Esophagus squamous epithelium (tissue), 5 donors: ENCODE measurements at regions not wholly inside any gene's neighbourhood (a gene's known extent, or its start where the extent isn't known, plus 50 kb on each side); places are given as distances from the start of the nearest gene placed in this dataset.
"Not testable (repeated sequence)": the region's sequence is repeated elsewhere in the genome, so short reads cannot be mapped to it uniquely, and the experiment has no call there.

ENCODE experiments used
- DNase-seq: peaks from one replicate; lab custom pipeline; 2025; lab: John Stamatoyannopoulos, UW
- H3K27ac ChIP-seq, 4 donors: fragments of 200-600 bp; sonication (generic); one replicate each; pipeline ENCODE4 v1.5.1; 2016 to 2019; ENCODE audit warnings: mild to moderate bottlenecking in 1 of 4
- H3K27me3 ChIP-seq, 4 donors: fragments of 200-600 bp; sonication (generic); 1 replicate in 3 of 4; 2 replicates in 1 of 4; pipeline versions ENCODE4 v1.5.1 to v1.6.0; 2017 to 2021; ENCODE audit warnings: antibody characterized with exemption in 1 of 4
- H3K36me3 ChIP-seq, 3 donors: fragments of 200-600 bp; sonication (generic); one replicate each; pipeline ENCODE4 v1.5.1; 2016 to 2019
- H3K4me1 ChIP-seq, 3 donors: fragments of 200-600 bp; sonication (generic); one replicate each; pipeline ENCODE4 v1.5.1; 2017 to 2019
- H3K4me3 ChIP-seq, 4 donors: fragments of 200-600 bp; sonication (generic); 1 replicate in 3 of 4; 2 replicates in 1 of 4; pipeline ENCODE4 v1.5.1; 2016 to 2019; ENCODE audit warnings: mild to moderate bottlenecking in 2 of 4, moderate library complexity in 1 of 4
- H3K9me3 ChIP-seq, 3 donors: fragments of 200-600 bp; sonication (generic); one replicate each; pipeline ENCODE4 v1.5.1; 2016 to 2019
- POLR2A ChIP-seq, 4 donors: fragments of 450-650 bp; IDR thresholded peaks; one replicate each; pipeline ENCODE4 v1.6.1; 2017; ENCODE audit warnings: antibody characterized with exemption in 4 of 4, mild to moderate bottlenecking in 4 of 4, moderate library complexity in 3 of 4
- WGBS, 2 donors: methylation state at CpG; one replicate each; pipeline ENCODE4 v1.1.5; 2018; 5-methylcytosine and 5-hydroxymethylcytosine counted together
- intact Hi-C: fragments of 100-400 bp; cut with DNase I; formaldehyde crosslinking; loops from one replicate; pipeline ENCODE4 v1.15.0; 2022
- TF ChIP-seq, protein P1 (sequence below), 6 experiments: fragments of 450-650 bp in 4 of 6; fragments of 200-600 bp in 2 of 6; sonication (generic) in 2 of 6; IDR thresholded peaks; one replicate each; pipeline ENCODE4 v1.5.1; 2016 to 2019; ENCODE audit warnings: antibody characterized with exemption in 6 of 6, mild to moderate bottlenecking in 4 of 6, moderate library complexity in 4 of 6
- donor health status: DM: yes; HTN: yes; CAD: no.

DNA sequence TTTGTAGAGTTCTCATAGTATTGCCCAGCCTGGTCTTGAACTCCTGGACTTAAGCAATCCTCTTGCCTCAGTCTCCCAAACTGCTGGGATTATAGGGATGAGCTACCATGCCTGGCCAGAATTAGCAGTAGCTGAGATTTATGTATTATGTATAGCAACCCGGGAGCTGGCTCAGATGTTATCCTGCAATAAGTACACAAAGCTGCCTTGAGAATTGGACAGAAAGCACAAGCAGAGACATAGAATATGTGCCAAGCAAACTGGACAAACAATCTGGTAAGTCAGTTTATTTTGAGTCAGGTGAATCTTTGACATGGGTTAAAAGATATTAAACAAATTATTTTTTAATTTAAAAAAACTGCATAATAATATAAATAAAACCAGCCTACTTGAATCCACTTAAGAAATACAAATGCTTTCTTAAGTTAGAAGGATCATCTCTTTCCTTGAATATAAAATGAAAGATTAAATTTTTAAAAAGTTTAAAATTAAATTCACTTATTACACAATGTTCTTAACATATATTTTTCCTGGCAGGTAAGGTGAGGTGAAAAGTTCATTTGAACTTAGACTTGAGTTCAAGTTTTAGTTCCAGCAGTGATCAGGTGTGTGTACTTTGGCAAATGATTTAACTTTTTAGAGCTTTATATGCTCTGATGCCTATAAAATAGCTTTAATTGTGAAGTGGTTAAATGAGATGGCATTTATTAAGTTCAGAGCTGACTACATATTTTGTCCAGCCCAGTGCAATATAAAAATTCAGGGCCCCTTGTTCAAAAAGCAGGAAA lies 87.8 kb upstream of the ACSL1 start:
- WGBS, 2 donors: 42 to 89% methylated on average over 1 of the region's 1 CpG
- TF ChIP-seq POLR2A (IDR thresholded peaks at IDR 0.05): no peak
- TF ChIP-seq, protein P1, sequence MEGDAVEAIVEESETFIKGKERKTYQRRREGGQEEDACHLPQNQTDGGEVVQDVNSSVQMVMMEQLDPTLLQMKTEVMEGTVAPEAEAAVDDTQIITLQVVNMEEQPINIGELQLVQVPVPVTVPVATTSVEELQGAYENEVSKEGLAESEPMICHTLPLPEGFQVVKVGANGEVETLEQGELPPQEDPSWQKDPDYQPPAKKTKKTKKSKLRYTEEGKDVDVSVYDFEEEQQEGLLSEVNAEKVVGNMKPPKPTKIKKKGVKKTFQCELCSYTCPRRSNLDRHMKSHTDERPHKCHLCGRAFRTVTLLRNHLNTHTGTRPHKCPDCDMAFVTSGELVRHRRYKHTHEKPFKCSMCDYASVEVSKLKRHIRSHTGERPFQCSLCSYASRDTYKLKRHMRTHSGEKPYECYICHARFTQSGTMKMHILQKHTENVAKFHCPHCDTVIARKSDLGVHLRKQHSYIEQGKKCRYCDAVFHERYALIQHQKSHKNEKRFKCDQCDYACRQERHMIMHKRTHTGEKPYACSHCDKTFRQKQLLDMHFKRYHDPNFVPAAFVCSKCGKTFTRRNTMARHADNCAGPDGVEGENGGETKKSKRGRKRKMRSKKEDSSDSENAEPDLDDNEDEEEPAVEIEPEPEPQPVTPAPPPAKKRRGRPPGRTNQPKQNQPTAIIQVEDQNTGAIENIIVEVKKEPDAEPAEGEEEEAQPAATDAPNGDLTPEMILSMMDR (IDR thresholded peaks at IDR 0.05): no peak
- Histone ChIP-seq H3K36me3 (no peaks in the 10 kb centered on the region), H3K4me3 (no peak overlapping the region), H3K27ac (peak overlapping the region in 2 of 4 donors; percentile 11 to 76), H3K9me3 (peaks cover 0 to 21% (median 13%) of the 10 kb centered on the region in 3 donors), H3K27me3 (no peaks in the 10 kb centered on the region), H3K4me1 (peaks cover 0 to 41% (median 4%) of the 10 kb centered on the region in 3 donors)
- no peak for DNase-seq
- intact Hi-C loops: no loop called here

DNA sequence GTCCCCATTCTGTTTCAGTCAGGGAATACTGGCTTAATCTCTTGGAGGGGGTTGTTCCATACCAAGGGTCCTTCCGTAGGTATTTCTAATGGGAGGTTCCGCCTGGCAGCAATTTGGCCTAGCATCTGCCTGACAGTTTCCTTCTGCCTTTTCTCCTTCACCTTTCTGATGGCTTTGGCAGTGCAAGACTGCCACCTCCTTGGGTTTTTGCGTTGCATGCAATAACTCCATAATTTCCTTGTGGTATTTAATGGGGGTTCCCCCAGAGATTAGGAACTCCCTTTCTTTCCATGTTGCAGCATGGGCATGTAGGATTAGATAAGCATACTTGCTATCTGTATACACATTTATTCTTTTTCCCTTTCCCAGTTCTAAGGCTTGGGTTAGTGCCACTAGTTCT lies 93.0 kb upstream of the ACSL1 start:
- H3K27me3 ChIP-seq, DNase-seq, intact Hi-C loops, H3K9me3 ChIP-seq, H3K36me3 ChIP-seq, H3K4me3 ChIP-seq, H3K27ac ChIP-seq: not testable (repeated sequence)
- peaks cover 0 to 13% (median 0%) of the 10 kb centered on the region in 3 donors for H3K4me1 ChIP-seq
- WGBS, 2 donors: 55 to 59% methylated on average over 3 of the region's 3 CpGs

DNA sequence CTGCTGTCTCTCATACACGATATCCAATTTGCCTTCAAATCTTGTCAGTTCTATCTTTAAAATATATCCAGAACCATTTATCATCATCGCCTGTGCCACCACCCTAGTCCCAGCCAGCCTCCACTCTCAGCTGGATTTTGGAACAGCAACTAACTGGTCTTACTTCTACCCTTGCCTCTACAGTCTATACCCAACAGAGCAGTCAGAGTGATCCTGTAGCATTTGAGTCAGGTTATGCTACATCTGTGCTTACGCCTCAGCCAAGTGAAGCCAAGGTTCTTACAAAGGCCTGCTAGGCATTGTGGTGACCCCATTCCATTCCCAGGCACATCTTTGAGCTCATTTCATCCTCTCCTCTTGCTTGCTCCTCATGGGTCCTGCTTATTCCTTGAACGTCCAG lies 95.7 kb upstream of the ACSL1 start:
- Histone ChIP-seq H3K36me3 (no peaks in the 10 kb centered on the region), H3K4me3 (no peak overlapping the region), H3K27me3 (no peaks in the 10 kb centered on the region), H3K27ac (no peak overlapping the region), H3K9me3 (no peaks in the 10 kb centered on the region), H3K4me1 (no peaks in the 10 kb centered on the region)
- intact Hi-C loops: no loop called here
- 94 to 97% methylated on average over 4 of the region's 4 CpGs for WGBS, 2 donors
- TF ChIP-seq POLR2A (IDR thresholded peaks at IDR 0.05): no peak
- TF ChIP-seq, protein P1 (IDR thresholded peaks at IDR 0.05): no peak
- DNase-seq: no peak

DNA sequence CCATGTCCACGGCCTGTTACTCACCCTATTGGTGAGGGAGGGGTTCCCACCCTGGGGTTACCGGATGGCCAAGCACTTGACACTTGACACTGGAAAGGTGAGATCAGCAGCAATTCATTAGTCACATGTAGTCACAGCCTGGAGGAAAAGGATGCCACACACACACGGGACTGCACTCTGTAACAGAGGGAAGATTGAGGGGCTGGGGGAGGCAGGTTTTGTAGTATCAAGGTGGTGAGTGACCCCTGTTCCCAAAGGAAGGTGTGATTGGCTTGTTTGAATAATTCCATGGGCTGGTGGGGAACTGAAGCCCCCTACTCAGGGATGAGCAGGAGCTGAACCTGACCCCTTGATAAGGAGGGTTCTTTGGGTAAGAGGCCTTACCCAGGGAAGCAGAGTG lies 96.0 kb upstream of the HELT start:
- no peaks in the 10 kb centered on the region for H3K36me3 ChIP-seq
- H3K4me1 ChIP-seq: no peaks in the 10 kb centered on the region
- WGBS, 2 donors: 77 to 100% methylated on average over 2 to 3 of the region's 3 CpGs
- no peaks in the 10 kb centered on the region for H3K27me3 ChIP-seq
- no peak overlapping the region for H3K4me3 ChIP-seq
- no peak for DNase-seq
- intact Hi-C loops: no loop called here
- H3K9me3 ChIP-seq: no peaks in the 10 kb centered on the region
- TF ChIP-seq, protein P1 (IDR thresholded peaks at IDR 0.05): no peak
- TF ChIP-seq POLR2A (IDR thresholded peaks at IDR 0.05): no peak
- H3K27ac ChIP-seq: no peak overlapping the region

DNA sequence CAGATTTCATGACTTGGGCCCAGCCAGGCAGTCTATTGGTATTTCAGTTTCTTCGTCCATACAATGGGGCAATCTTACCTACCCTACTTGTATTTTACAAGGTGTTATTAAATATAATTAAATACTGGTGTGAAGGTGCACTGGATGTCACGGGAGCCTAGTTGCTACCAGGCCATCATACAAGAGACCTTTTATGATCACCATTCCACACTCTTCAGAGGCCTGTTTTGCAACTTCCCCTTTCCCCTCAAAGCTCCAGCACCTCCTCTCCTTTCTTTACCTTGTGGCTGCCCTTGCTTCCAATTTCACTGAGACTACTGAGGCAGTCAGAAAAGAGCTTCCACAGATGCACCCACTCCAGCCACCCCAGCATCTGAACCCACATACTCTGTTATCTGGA lies 93.8 kb upstream of the HELT start:
- DNase-seq: no peak
- 79 to 94% methylated on average over 2 of the region's 2 CpGs for WGBS, 2 donors

More for the DNA sequence above, 93.8 kb upstream of the HELT start:
- Histone ChIP-seq H3K4me1 (no peaks in the 10 kb centered on the region), H3K4me3 (no peak overlapping the region), H3K36me3 (no peaks in the 10 kb centered on the region), H3K27ac (no peak overlapping the region), H3K9me3 (no peaks in the 10 kb centered on the region), H3K27me3 (no peaks in the 10 kb centered on the region)
- TF ChIP-seq, protein P1 (IDR thresholded peaks at IDR 0.05): no peak
- TF ChIP-seq POLR2A (IDR thresholded peaks at IDR 0.05): no peak
- intact Hi-C loops: no loop called here
